ENCODE measurements at regions not wholly inside any gene's neighbourhood (a gene's known extent, or its start where the extent isn't known, plus 50 kb on each side); places are given as distances from the start of the nearest gene placed in this dataset.

DNA sequence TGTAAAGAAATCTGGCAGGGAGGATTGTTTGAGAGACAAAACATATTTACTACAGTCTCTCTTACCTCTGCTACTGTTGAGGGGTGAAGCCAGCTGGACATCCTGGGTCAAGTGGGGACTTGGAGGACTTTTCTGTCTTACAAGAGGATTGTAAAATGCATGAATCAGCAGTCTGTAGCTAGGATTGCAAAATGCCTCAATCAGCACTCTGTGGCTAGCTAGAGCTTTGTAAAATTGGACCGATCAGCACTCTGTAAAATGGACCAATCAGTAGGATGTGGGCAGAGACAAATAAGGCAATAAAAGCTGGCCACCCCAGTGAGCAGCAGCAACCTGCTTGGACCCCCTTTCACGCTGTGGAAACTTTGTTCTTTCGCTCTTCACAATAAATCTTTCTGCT, 995.8 kb upstream of the CDH6 start:
- TF ChIP-seq, protein P1, sequence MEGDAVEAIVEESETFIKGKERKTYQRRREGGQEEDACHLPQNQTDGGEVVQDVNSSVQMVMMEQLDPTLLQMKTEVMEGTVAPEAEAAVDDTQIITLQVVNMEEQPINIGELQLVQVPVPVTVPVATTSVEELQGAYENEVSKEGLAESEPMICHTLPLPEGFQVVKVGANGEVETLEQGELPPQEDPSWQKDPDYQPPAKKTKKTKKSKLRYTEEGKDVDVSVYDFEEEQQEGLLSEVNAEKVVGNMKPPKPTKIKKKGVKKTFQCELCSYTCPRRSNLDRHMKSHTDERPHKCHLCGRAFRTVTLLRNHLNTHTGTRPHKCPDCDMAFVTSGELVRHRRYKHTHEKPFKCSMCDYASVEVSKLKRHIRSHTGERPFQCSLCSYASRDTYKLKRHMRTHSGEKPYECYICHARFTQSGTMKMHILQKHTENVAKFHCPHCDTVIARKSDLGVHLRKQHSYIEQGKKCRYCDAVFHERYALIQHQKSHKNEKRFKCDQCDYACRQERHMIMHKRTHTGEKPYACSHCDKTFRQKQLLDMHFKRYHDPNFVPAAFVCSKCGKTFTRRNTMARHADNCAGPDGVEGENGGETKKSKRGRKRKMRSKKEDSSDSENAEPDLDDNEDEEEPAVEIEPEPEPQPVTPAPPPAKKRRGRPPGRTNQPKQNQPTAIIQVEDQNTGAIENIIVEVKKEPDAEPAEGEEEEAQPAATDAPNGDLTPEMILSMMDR (IDR thresholded peaks at IDR 0.05): no peak
- TF ChIP-seq POLR2A (IDR thresholded peaks at IDR 0.05): no peak
